ENCODE measurements at regions not wholly inside any gene's neighbourhood (a gene's known extent, or its start where the extent isn't known, plus 50 kb on each side); places are given as distances from the start of the nearest gene placed in this dataset.

- ATAC-seq (replicated peaks in 6 of 8) = no peak
- WGBS, 10 experiments = 69 to 100% (median 84%) methylated on average over 2 to 5 of the region's 19 CpGs; no CpG with 5 or more reads in 7 of the 10 experiments
- Histone ChIP-seq H3K4me3 (no peak overlapping the region), H3K4me1 (replicated peaks in 1 of 2) (no peaks in the 10 kb centered on the region), H3K27ac (no peak overlapping the region)
- in situ Hi-C loops (cut with MboI; ENCODE audit: low pct_unique_long_range_greater_than_20kb in 2 of 9, low sequenced_read_pairs in 9 of 9, unreplicated experiment in 9 of 9) = no loop called here
These were observed 112.6 kb downstream of the TMEM18 start for GRCh38 chr2:564471-565181.

GRCh38 chr2:563512-563911 is 113.7 kb downstream of the TMEM18 start:
- ATAC-seq (replicated peaks in 6 of 8) = no peak
- H3K27ac ChIP-seq = no peak overlapping the region
- in situ Hi-C loops (cut with MboI; ENCODE audit: low pct_unique_long_range_greater_than_20kb in 2 of 9, low sequenced_read_pairs in 9 of 9, unreplicated experiment in 9 of 9) = no loop called here
- no peak overlapping the region for H3K4me3 ChIP-seq
- no peaks in the 10 kb centered on the region for H3K4me1 ChIP-seq (replicated peaks in 1 of 2)
- WGBS, 10 experiments = 54 to 84% (median 69%) methylated on average over 3 to 8 of the region's 10 CpGs; no CpG with 5 or more reads in 7 of the 10 experiments

- in situ Hi-C loops (cut with MboI; ENCODE audit: low pct_unique_long_range_greater_than_20kb in 2 of 9, low sequenced_read_pairs in 9 of 9, unreplicated experiment in 9 of 9) = no loop called here
- Histone ChIP-seq H3K4me3 (no peak overlapping the region), H3K4me1 (replicated peaks in 1 of 2) (no peaks in the 10 kb centered on the region), H3K27ac (no peak overlapping the region)
- 41 to 96% (median 82%) methylated on average over 1 to 5 of the region's 33 CpGs; no CpG with 5 or more reads in 6 of the 10 experiments for WGBS, 10 experiments
- ATAC-seq (replicated peaks in 6 of 8) = no peak
These were observed 114.5 kb downstream of the TMEM18 start for GRCh38 chr2:562391-563364.

- H3K4me3 ChIP-seq = no peak overlapping the region
- WGBS, 10 experiments = 24 to 100% (median 86%) methylated on average over 1 to 14 of the region's 14 CpGs
- no peak for ATAC-seq (replicated peaks in 6 of 8)
- in situ Hi-C loops (cut with MboI; ENCODE audit: low pct_unique_long_range_greater_than_20kb in 2 of 9, low sequenced_read_pairs in 9 of 9, unreplicated experiment in 9 of 9) = no loop called here
- H3K4me1 ChIP-seq (replicated peaks in 1 of 2) = no peaks in the 10 kb centered on the region
- no peak overlapping the region for H3K27ac ChIP-seq
These were observed 118.3 kb downstream of the TMEM18 start for GRCh38 chr2:558879-559278.

- Histone ChIP-seq H3K4me1 (replicated peaks in 1 of 2) (no peaks in the 10 kb centered on the region), H3K4me3 (no peak overlapping the region), H3K27ac (no peak overlapping the region)
- 87 to 100% methylated on average over 1 to 3 of the region's 17 CpGs; no CpG with 5 or more reads in 8 of the 10 experiments for WGBS, 10 experiments
- no peak for ATAC-seq (replicated peaks in 6 of 8)
- in situ Hi-C loops (cut with MboI; ENCODE audit: low pct_unique_long_range_greater_than_20kb in 2 of 9, low sequenced_read_pairs in 9 of 9, unreplicated experiment in 9 of 9) = no loop called here
These were observed 118.9 kb downstream of the TMEM18 start for GRCh38 chr2:558302-558642.

GRCh38 chr2:557635-558301 is 119.4 kb downstream of the TMEM18 start:
- 35 to 80% (median 80%) methylated on average over 1 to 15 of the region's 34 CpGs; no CpG with 5 or more reads in 4 of the 10 experiments for WGBS, 10 experiments
- Histone ChIP-seq H3K27ac (no peak overlapping the region), H3K4me3 (no peak overlapping the region), H3K4me1 (replicated peaks in 1 of 2) (no peaks in the 10 kb centered on the region)
- no peak for ATAC-seq (replicated peaks in 6 of 8)
- in situ Hi-C loops (cut with MboI; ENCODE audit: low pct_unique_long_range_greater_than_20kb in 2 of 9, low sequenced_read_pairs in 9 of 9, unreplicated experiment in 9 of 9) = no loop called here

- H3K4me1 ChIP-seq (replicated peaks in 1 of 2) = peaks cover 3 to 5% of the 10 kb centered on the region in 2 donors
- in situ Hi-C loops (cut with MboI; ENCODE audit: low pct_unique_long_range_greater_than_20kb in 2 of 9, low sequenced_read_pairs in 9 of 9, unreplicated experiment in 9 of 9) = no loop called here
- 48 to 100% (median 64%) methylated on average over 1 to 8 of the region's 11 CpGs; no CpG with 5 or more reads in 2 of the 10 experiments for WGBS, 10 experiments
- ATAC-seq (replicated peaks in 6 of 8) = peak in 5 of 8 experiments; percentile 63 to 92 (median 76)
- no peak overlapping the region for H3K27ac ChIP-seq
- no peak overlapping the region for H3K4me3 ChIP-seq
These were observed 120.7 kb downstream of the TMEM18 start for GRCh38 chr2:556485-556884.

GRCh38 chr2:555164-555922 is 121.9 kb downstream of the TMEM18 start:
- Histone ChIP-seq H3K27ac (no peak overlapping the region), H3K4me3 (no peak overlapping the region), H3K4me1 (replicated peaks in 1 of 2) (peaks cover 13 to 16% of the 10 kb centered on the region in 2 donors)
- peak in 2 of 8 experiments; percentile 27 to 38 for ATAC-seq (replicated peaks in 6 of 8)
- in situ Hi-C loops (cut with MboI; ENCODE audit: low pct_unique_long_range_greater_than_20kb in 2 of 9, low sequenced_read_pairs in 9 of 9, unreplicated experiment in 9 of 9) = no loop called here
- WGBS, 10 experiments = 30 to 100% (median 72%) methylated on average over 1 to 8 of the region's 12 CpGs; no CpG with 5 or more reads in 1 of the 10 experiments

- ATAC-seq (replicated peaks in 6 of 8) = no peak
- in situ Hi-C loops (cut with MboI; ENCODE audit: low pct_unique_long_range_greater_than_20kb in 2 of 9, low sequenced_read_pairs in 9 of 9, unreplicated experiment in 9 of 9) = no loop called here
These were observed 122.8 kb downstream of the TMEM18 start for GRCh38 chr2:554444-554843.

GRCh38 chr2:552906-553305 is 124.3 kb downstream of the TMEM18 start:
- no peak overlapping the region for H3K27ac ChIP-seq
- peaks cover 14 to 23% of the 10 kb centered on the region in 2 donors for H3K4me1 ChIP-seq (replicated peaks in 1 of 2)
- WGBS, 10 experiments = 50 to 90% (median 65%) methylated on average over 3 to 12 of the region's 14 CpGs; no CpG with 5 or more reads in 4 of the 10 experiments
- no peak overlapping the region for H3K4me3 ChIP-seq
- in situ Hi-C loops (cut with MboI; ENCODE audit: low pct_unique_long_range_greater_than_20kb in 2 of 9, low sequenced_read_pairs in 9 of 9, unreplicated experiment in 9 of 9) = no loop called here
- no peak for ATAC-seq (replicated peaks in 6 of 8)

More at GRCh38 chr2:554444-554843, 122.8 kb downstream of the TMEM18 start:
- peaks cover 14 to 23% of the 10 kb centered on the region in 2 donors for H3K4me1 ChIP-seq (replicated peaks in 1 of 2)
- 0 to 92% (median 73%) methylated on average over 1 to 9 of the region's 13 CpGs; no CpG with 5 or more reads in 4 of the 10 experiments for WGBS, 10 experiments
- H3K4me3 ChIP-seq = no peak overlapping the region
- no peak overlapping the region for H3K27ac ChIP-seq

GRCh38 chr2:551621-552020 is 125.6 kb downstream of the TMEM18 start:
- in situ Hi-C loops (cut with MboI; ENCODE audit: low pct_unique_long_range_greater_than_20kb in 2 of 9, low sequenced_read_pairs in 9 of 9, unreplicated experiment in 9 of 9) = no loop called here
- Histone ChIP-seq H3K27ac (no peak overlapping the region), H3K4me1 (replicated peaks in 1 of 2) (peaks cover 14 to 23% of the 10 kb centered on the region in 2 donors), H3K4me3 (no peak overlapping the region)
- 11 to 80% (median 60%) methylated on average over 1 to 3 of the region's 13 CpGs; no CpG with 5 or more reads in 5 of the 10 experiments for WGBS, 10 experiments
- ATAC-seq (replicated peaks in 6 of 8) = peak in 5 of 8 experiments; percentile 61 to 83 (median 77)

- WGBS, 10 experiments = 53 to 100% (median 65%) methylated on average over 2 to 6 of the region's 13 CpGs; no CpG with 5 or more reads in 2 of the 10 experiments
- Histone ChIP-seq H3K4me3 (no peak overlapping the region), H3K27ac (no peak overlapping the region), H3K4me1 (replicated peaks in 1 of 2) (peaks cover 14 to 23% of the 10 kb centered on the region in 2 donors)
- peak in 5 of 8 experiments; percentile 55 to 78 (median 67) for ATAC-seq (replicated peaks in 6 of 8)
- in situ Hi-C loops (cut with MboI; ENCODE audit: low pct_unique_long_range_greater_than_20kb in 2 of 9, low sequenced_read_pairs in 9 of 9, unreplicated experiment in 9 of 9) = no loop called here
These were observed 126.2 kb downstream of the TMEM18 start for GRCh38 chr2:550860-551567.
